Activated CD8-positive, alpha-beta memory T cell treated with anti-CD3 and anti-CD28 coated beads for 48 hours (primary cell): ENCODE measurements at regions not wholly inside any gene's neighbourhood (a gene's known extent, or its start where the extent isn't known, plus 50 kb on each side); places are given as distances from the start of the nearest gene placed in this dataset.

Source experiments
- DNase-seq, 3 experiments: peaks; one replicate each; pipeline ENCODE4 v3.0.0-alpha.2; 2020; ENCODE audit warnings: low read depth in 2 of 3, low spot score in 2 of 3

DNA sequence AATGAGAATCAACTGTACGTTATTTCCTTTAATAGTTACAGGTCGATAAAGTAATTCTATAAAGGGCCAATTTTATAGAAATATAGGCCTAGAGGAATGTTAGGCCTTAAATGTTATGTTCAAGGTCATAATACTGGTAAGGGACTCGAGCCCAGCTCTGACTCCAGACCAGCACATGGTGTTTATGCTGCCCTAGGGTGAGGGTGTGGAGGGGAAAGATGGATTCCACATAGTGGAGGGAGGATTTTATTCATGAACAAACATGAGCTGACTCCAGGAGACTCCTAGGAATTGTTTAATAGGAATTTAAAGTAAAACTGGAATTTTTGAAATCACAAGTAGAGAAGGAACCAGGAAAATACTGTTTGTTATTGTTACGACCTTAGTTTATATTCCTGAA lies 139.9 kb downstream of the LACC1 start:
- no peak for DNase-seq

DNA sequence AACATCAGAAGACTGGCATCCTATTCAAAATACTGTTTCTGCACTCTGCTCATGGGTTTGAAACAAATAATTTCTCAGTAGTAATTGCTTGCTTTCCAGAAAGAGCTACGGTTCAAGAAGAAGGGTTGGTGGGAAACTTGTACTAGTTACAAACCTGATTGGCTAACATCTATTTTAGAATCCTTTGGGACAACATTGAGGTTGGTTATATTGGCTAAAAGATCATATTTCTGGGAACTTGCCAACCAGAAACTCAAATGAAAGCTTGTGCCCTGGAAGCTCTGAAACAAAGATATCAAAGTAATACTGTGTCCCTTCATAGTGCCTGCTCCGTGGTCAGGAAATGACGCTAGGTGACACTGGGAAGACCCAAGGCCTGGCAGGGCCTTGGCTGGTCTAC lies 141.7 kb downstream of the LACC1 start:
- DNase-seq, result no peak

DNA sequence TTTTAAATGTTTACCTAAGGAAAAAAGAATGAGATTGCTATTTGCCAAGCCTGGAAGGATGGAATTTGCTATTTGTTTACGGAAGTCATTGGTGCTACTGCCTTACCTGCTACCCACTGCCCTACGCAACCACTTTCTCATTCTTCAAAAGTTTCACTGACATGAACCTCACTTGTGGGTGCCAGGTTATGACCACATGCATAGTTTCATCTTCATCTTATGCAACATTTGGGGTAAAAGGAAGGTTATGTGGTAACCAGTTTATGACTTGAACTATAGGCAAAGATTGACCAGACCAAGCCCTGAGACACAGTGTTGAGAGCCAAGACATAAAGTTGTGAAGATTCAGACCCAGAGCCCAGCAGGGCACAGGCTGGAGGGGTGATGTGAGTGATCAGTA lies 142.5 kb downstream of the LACC1 start:
- no peak for DNase-seq

DNA sequence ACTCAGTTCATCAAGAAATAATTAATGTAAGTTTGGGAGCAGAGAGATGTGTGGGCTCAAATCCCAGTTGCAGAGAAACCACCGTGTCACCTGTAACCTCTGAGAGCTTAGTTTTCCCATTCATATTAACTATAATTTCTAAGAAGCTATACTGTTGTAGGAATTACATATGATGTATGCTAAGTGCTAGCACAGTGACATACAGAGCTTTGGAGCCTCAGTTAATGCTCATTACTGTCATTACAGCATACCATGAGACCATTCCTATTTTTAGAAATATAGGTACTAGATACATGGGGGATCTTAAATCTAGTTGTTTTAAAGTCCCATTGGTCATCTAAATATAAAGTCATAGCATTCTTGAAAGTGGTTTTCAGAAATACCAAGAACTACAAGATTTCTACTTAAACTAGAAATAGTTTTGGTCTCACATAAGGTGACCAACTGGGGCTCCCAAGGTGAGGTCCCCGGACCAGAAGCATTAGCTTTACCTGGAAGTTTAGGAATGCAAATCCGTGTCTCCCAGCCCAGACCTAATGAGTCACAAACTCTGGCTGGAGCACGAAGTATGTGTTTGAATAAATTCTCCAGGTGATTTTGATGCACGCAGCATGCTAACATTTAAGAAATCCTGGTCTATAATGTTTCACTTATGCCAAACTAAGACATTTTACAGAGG lies 144.6 kb downstream of the LACC1 start:
- no peak for DNase-seq

DNA sequence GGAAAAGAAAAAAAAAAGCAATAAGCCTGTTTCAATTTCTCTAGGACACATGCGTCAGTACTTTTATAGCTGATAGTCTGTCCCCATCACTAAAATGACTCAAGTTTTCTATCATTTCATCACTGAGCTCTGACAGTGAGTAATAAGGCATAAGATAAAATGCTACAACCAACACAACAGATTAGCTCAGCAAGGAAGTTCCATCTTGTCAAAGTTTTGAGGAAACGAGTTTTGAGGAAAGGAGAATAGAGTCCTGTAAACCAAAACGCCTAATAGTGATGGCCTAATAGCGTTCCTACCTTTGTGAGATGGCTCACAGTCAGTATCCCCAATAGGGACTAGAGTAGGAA lies 145.1 kb downstream of the LACC1 start:
- DNase-seq, result no peak

DNA sequence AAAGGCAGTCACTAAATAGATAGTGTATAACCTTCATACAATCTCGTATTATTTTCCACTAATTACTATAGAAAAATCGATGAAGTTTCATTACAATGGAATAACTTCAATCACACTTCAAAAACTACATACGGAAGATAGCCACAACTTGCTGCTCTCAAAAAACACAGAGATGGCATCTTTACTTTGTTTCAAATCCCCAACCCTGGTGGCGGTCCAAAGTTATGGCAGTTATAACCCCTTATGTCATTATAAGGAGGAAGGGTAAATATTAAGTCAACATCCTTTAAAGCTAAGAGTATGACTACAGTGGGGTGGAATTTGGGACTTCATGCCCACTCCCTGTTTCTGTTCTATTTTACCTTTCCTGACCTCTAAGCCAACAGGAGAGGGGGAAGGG lies 146.5 kb downstream of the LACC1 start:
- no peak for DNase-seq

DNA sequence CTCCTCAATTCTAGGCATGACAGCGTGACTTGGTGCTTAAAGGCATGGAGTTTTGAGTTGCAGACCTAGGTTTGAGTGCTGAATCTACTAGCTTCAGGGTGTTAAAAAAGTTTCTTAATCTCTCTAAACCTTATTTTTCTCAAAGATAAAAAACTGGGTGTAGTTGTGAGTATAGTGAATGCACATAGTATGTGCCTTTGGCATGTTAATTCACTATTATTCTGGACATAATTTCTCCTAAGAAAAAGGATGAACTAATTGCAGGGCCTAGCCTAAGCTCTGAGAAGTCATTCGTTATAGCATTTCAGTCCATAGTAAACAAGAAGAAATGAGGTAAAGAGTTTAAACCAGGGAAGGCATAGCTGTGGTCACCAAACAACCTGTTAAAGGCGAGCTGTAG lies 149.0 kb downstream of the LACC1 start:
- no peak for DNase-seq

DNA sequence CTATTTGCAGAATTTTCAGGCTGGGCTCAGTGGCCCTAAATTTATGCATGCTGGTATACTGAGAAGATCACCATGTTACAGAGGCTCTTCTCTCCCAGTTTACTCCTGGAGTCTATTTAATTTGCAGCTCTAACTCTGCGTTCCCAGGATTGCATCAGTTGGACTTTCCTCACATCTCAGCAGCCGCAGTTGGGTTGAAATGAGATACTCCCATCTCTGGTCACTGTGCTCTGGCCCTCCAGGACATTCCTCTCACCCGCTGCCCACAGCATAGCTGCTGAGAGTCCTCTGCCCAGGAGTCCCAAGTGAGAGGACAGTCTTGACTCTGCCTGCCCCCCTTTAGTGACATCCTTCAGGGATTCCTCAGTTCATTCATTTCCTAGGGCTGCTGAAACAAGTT lies 150.9 kb downstream of the LACC1 start:
- DNase-seq, result no peak

DNA sequence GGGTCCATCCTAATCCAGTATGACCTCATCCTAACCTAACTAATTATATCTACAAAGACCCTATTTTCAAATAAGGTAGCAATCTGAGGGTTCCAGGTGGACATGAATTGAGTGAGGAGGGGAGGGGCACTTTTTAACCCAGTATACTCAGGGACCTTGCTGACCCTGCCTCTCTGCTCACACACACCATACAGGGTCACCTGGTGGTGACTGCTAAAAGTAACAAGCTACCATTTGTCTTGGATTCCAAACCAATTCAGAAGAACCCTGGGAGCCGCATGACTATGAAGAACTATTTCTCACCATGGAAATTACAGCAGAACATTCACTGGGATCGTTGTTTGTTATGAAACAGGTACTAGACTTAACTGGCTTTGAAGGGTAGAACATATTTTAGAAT lies 151.9 kb downstream of the LACC1 start:
- DNase-seq, result no peak

DNA sequence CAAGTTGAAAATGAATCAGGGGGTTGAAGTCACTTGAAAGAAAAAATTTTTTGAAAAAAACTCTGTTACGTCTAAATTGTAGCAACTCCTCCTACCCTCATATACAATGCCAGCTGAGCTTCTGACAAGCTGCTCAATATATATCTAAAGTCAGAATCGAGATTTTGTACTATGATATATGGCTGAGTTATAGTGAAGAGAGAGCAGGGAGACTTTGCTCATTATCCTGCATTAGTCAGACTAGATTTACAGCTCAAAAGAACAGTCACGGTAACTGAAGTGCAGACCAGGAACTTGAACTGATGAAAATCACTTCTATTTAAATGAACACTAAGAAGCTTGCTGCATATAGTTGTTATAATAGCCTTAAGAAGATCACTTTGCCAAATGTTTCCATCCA lies 153.1 kb downstream of the LACC1 start:
- DNase-seq, result no peak

DNA sequence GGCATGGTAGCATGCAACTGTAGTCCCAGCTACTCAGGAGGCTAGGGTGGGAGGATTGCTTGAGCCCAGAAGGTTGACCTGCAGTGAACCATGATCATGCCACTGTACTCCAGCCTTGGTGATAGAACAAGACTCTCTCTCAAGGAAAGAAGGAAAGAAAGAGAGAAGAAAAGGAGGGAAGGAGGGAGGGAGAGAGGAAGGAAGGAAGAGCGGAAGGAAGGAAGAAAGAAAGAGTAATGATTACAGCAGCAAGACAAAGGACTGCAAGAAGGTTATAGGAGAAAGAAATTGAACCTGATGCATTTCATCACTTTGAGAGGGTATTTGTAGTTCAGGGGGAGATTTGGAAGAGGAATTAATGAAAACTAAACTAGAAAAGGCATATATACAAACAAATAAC lies 155.7 kb downstream of the LACC1 start:
- DNase-seq, result no peak

DNA sequence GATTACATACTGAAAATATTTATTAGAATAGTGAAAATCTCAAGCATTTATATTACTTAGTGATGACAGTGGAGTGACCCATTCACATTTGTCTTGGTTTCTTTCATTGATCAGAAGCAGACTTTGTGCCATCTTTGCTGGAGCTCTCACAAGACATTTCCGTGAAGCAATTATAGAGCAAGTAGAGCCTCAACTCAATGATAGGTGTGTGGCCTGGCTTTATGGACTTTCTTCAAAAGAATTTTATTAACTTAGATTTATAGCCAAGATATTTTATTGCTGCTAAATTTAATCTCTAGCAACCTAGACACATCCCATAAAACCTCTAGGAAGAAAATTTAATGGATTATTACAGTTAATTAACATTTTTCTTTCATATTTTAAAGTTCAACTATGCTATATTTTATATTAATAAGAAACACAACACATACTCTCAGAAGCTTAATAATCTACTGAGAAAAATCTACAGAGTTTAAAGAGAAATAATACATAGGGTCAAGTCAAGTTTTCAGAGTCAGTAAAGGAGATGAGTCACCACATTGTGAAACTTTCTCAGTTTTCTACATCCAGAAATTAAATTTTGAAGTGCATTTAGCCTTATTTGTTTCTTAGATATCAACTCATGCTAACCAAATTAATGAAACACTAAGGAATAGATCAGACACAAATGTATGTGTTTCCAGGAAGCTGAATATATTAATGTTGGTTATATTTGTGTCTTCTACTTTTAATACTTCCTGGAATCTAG lies 160.5 kb downstream of the LACC1 start:
- no peak for DNase-seq

DNA sequence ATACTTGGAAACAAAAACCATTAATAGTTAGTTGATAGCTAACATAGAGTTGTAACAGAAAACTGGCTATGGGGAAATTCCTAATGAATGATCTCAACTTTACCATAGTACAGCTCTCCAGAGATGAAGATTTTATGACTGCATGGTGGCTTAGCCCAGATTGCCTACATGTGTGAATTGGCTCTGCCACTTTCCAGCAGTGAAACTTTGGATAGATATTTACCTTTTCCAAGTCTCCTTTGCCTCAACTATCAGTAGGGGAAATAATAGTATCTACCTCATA lies 161.1 kb downstream of the LACC1 start:
- no peak for DNase-seq

DNA sequence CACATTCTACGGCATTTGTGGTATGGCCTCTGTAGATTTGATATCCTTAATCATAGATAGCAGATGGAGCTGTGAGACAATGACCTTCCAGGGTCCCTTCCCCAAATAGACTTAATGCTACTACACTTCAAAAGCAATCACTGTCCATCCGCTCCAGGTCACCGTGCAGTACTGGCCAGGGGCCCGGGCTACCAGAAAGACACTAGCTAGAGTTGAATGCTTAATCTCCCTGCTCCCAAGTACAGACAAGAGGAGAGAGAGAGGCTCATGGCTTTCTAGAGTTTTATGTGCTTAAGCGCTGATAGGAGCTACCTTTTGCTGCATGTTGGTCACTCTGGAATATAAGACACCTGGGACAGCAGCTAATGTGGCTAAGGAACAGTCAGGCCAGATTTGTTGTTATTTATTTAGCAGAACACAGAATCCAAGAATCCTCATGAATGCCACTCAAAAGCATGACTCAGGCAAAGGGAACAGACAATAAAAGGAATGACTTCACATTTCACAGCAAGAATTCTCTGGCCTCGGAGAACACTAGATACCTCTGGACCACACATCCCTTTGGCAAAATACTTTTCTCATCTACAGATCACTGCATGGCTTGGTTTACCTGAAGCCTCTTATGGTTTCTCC lies 165.0 kb downstream of the LACC1 start:
- no peak for DNase-seq

DNA sequence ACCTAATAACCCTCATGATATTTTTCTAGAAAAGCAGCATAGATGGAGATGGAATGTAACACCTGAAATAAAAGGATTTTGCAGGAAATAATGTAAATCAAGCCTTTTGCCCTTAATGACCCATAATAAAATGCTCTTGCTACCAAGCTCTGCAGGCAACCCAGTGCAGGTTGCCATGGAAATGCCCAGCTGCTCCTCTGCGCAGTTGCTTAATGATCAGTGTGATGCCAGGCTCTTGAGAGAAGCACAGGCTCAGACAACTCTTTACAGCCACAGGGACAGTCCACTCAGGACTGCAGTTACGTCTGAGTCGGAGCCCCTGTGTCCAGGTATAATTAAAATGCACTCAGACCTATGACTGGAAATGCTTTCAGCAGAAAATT lies 165.5 kb downstream of the LACC1 start:
- DNase-seq, result no peak

DNA sequence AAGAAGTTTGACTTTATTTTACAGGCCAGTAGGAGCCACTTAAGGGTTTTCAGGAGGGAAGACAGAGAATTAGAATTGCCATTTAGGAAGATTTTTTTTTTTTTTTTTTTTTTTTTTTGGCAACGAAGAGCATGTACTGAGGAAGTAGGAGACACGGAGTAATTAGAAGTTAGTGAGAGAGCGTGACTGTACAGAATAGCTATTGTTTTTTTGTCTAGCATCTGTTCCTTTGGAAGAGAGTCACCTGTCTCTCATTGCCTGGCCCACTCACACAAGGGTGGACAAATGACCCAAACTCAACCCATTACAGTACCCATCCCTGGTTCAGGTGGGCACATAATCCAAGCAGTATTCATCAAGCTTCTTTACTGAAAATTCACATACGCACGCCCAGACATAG lies 166.7 kb downstream of the LACC1 start:
- DNase-seq, result no peak

DNA sequence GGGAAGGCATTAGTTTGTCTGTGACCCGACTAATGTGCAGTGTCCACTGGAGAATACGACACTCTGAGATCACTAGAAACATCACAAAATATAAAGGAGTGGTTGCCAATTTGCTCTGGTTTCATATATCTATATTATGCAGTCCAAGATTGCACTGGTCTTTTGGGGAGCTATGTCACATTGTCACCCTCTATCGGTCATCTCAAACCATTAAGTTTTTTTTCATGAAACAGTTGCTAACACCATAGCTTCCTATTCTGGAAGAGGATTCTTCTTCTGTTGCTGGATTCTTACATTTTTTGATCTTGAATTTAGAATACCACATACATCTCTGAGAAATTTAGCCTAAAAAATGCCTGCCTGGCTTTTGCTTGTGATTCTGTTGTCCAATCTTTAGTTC lies 168.6 kb downstream of the LACC1 start:
- DNase-seq, result no peak

DNA sequence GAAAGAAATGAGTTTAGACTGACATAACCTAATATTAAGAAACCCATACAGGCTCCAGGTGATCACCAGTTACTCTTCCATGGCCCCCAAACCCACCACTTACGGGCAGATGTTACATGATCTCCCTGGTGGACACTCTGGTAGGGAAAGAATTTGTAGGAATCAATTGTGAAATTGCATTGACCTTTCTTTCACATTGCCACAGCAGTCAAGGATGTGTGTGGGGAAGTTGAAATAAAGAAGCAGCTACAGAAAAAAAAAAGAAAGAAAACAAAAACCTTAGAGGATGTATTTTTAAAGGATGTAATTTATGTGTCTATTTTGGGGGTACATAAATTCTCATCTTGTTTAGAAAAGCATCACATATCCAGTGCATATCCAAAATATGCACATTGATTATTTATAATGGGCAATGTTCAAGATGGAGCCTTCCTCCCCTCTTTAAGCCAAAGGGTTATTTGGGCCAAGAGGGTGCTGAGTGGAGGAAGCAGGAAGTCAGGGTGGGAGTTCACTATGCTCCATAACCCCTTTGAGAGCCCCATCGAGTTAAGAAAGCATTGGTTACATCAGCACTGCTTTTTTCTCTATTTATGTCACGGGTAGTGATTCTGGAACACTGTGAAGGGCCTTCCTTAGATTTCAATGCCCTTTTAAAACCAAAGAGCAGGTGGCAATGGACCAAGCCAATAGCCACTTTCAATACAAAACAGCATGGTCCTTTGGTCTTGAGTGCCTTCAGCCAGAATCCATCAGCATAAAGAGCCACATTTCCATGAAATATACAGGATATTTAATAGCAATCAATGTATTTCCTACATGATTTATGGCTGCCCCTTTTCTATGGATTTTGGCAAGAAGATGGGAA lies 169.6 kb downstream of the LACC1 start:
- DNase-seq, result no peak

DNA sequence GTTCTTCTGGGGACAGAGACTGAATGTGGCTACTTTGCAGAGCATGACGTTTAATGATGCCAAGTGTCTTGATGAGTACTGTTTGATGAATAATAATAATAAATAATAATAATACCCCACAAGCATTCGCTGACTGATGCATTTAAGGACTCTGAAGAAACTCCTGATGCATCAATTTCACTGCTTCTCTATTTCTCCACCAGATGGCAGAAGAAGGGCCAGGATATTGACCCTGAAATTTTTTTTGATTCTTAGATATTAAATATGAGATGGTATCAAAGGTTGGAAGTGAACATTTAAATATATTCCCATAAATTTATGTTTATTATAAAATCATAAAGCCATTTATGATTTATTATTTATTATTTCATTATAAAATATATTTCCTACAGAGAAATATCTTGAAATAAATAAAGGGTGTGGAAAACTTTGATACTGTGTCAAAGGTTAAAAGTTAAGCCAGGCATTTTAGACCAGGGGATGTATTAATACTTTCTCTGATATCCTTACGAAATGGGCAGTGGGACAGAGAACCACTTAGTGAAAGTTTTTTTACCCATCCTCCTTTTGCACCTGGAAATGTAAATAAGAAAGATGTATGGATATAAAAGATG lies 170.9 kb downstream of the LACC1 start:
- DNase-seq, result no peak

DNA sequence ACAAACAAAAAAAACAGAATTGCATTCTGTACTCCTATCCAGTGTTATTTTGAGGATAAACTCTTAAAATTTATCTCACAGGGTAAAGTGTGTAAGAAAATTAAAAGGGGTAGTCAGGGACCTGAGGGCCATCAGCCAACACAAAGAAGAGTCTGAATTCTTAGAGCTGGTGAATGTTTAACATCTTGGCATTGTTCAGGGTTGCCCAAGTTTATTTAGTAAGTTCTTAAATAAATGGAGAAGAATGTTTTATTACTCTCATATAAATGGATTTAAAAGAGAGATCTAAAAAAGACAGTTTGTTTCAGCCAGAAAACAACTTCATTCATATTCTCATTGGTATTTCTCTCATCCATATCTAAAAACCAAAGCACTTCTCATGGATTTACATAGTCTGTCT lies 171.7 kb downstream of the LACC1 start:
- no peak for DNase-seq

DNA sequence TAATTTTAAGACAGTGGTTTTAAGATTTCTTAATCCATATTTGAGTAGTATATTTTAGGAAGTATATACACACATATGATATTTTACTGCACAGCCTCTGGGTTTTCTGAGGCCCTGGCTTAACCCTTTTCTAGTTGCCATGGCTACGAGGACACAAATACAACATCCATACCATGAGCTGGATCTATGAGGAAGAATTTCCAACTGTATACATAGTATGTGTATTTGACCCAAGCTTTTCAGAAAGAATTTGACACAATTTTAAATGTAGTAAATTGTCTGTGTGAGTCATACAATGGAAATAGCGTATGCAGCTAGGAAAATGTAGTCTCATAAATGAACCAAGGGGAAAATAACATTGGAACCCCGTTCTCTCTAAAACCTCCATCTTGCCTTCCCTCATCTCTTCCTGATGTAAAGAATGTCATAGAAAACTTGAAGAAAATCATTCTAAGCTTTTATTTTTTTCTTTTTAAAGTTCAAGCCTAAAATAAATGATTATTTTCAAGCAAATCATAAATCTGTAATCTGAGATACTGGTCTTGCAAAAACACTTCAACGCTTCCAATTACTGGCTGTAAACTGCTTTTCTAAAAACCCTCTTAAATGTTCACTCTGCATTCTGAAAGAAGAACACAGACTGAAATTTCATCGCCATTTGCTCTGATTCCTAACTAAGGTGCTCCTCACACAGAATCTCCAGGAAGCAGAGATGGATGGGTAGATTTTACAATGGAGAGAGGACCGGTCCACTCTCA lies 172.4 kb downstream of the LACC1 start:
- no peak for DNase-seq
